Ovary (tissue), 7 donors: ENCODE measurements at regions not wholly inside any gene's neighbourhood (a gene's known extent, or its start where the extent isn't known, plus 50 kb on each side); places are given as distances from the start of the nearest gene placed in this dataset.

Experiments used
- DNase-seq, 5 donors: peaks; one replicate each; pipeline ENCODE4 v3.0.0-alpha.2; 2019 to 2020
- H3K27ac ChIP-seq, 2 donors: fragments of 200-600 bp; one replicate each; pipeline versions ENCODE4 v1.5.1 to v1.8.0; 2019 to 2022
- H3K27me3 ChIP-seq: fragments of 200-600 bp; one replicate; pipeline ENCODE4 v1.8.0; 2022
- H3K36me3 ChIP-seq: fragments of 200-600 bp; sonication (generic); one replicate; pipeline ENCODE4 v1.5.1; 2019
- H3K4me1 ChIP-seq: one replicate; pipeline ENCODE4 v1.8.1; 2013; ENCODE audit warnings: mild to moderate bottlenecking, moderate library complexity; ENCODE audit not compliant: insufficient read depth
- H3K4me3 ChIP-seq: fragments of 200-600 bp; sonication (generic); one replicate; pipeline ENCODE4 v1.5.1; 2017
- H3K9me3 ChIP-seq, 2 donors: fragments of 200-600 bp in 1 of 2; sonication (generic) in 1 of 2; one replicate each; pipeline versions ENCODE4 v1.5.1 to v1.8.1; 2013 to 2019; ENCODE audit warnings: mild to moderate bottlenecking in 1 of 2, moderate library complexity in 1 of 2
- CTCF ChIP-seq, 3 donors: fragments of 450-650 bp in 2 of 3; fragments of 200-600 bp in 1 of 3; IDR thresholded peaks; one replicate each; pipeline versions ENCODE4 v1.5.1 to v1.8.0; 2016 to 2022; ENCODE audit warnings: antibody characterized with exemption in 3 of 3, mild to moderate bottlenecking in 1 of 3
- EP300 ChIP-seq: sonication (generic); formaldehyde crosslinking; IDR thresholded peaks from one replicate; pipeline ENCODE4 v1.6.1; 2017; ENCODE audit warnings: antibody characterized with exemption
- POLR2A ChIP-seq: fragments of 450-650 bp; IDR thresholded peaks from one replicate; pipeline ENCODE4 v1.6.1; 2017; ENCODE audit warnings: antibody characterized with exemption, mild to moderate bottlenecking, moderate library complexity
- WGBS, 3 donors: extraction: QIAGEN DNeasy Blood & Tissue Kit in 1 of 3; methylation state at CpG; one replicate each; pipeline versions ENCODE4 v1.1.5 to v1.1.7; 2013 to 2017; 5-methylcytosine and 5-hydroxymethylcytosine counted together
- intact Hi-C, 4 donors: fragments of 100-400 bp; cut with DNase I; formaldehyde crosslinking; loops; one replicate each; pipeline versions ENCODE4 v1.11.0 to v1.15.1; 2022 to 2023
- donor health status: DM: no; HTN: no; CAD: no; lungs with moderate emphysema.
- donor health status: DM: no; HTN: no; CAD: no.
- donor health status: Bipolar disorder and iron deficiency.
- donor health status: DM: no; HTN: no; CAD: no.
- donor health status: DM: yes; HTN: yes; CAD: no.

GRCh38 chr2:12536976-12537375, 179.8 kb upstream of the TRIB2 start:
- 5 to 10% (median 9%) methylated on average over 4 of the region's 4 CpGs for WGBS, 3 donors
- H3K4me3 ChIP-seq, result no peak overlapping the region
- TF ChIP-seq EP300, result no peak
- no peak for TF ChIP-seq POLR2A
- no peak for TF ChIP-seq CTCF (IDR thresholded peaks at IDR 0.05)
- intact Hi-C loops, result no loop called here
- peak in 1 of 5 donors; percentile 32 for DNase-seq
- H3K36me3 ChIP-seq, result no peaks in the 10 kb centered on the region
- no peaks in the 10 kb centered on the region for H3K9me3 ChIP-seq
- H3K27me3 ChIP-seq, result no peaks in the 10 kb centered on the region
- peaks cover 3% of the 10 kb centered on the region for H3K4me1 ChIP-seq
- H3K27ac ChIP-seq, result peak overlapping the region in 1 of 2 donors; percentile 44

GRCh38 chr2:12538138-12538694, 178.5 kb upstream of the TRIB2 start:
- peaks cover 3% of the 10 kb centered on the region for H3K4me1 ChIP-seq
- DNase-seq, result no peak
- intact Hi-C loops, result no loop called here
- H3K36me3 ChIP-seq, result no peaks in the 10 kb centered on the region
- no peaks in the 10 kb centered on the region for H3K9me3 ChIP-seq
- WGBS, 3 donors, result 92 to 93% (median 92%) methylated on average over 3 of the region's 3 CpGs
- H3K27ac ChIP-seq, result no peak overlapping the region
- no peak overlapping the region for H3K4me3 ChIP-seq
- H3K27me3 ChIP-seq, result no peaks in the 10 kb centered on the region
- TF ChIP-seq EP300, result no peak
- no peak for TF ChIP-seq POLR2A
- TF ChIP-seq CTCF (IDR thresholded peaks at IDR 0.05), result no peak

GRCh38 chr2:12539336-12539735, 177.4 kb upstream of the TRIB2 start:
- TF ChIP-seq EP300 (no peak), CTCF (IDR thresholded peaks at IDR 0.05) (no peak), POLR2A (no peak)
- Histone ChIP-seq H3K36me3 (no peaks in the 10 kb centered on the region), H3K27ac (no peak overlapping the region), H3K4me1 (peaks cover 2% of the 10 kb centered on the region), H3K4me3 (no peak overlapping the region), H3K9me3 (no peaks in the 10 kb centered on the region), H3K27me3 (no peaks in the 10 kb centered on the region)
- intact Hi-C loops, result no loop called here
- no peak for DNase-seq
- 92% methylated on average over 9 of the region's 9 CpGs for WGBS, 3 donors

- intact Hi-C loops, result no loop called here
- TF ChIP-seq CTCF (IDR thresholded peaks at IDR 0.05), result no peak
- no peak for TF ChIP-seq EP300
- TF ChIP-seq POLR2A, result no peak
- no peak overlapping the region for H3K27ac ChIP-seq
- DNase-seq, result no peak
- 86 to 93% (median 93%) methylated on average over 10 of the region's 10 CpGs for WGBS, 3 donors
- H3K4me3 ChIP-seq, result no peak overlapping the region
- H3K4me1 ChIP-seq, result peaks cover under 1% of the 10 kb centered on the region
- no peaks in the 10 kb centered on the region for H3K9me3 ChIP-seq
- no peaks in the 10 kb centered on the region for H3K36me3 ChIP-seq
- H3K27me3 ChIP-seq, result no peaks in the 10 kb centered on the region
Measured at GRCh38 chr2:12539776-12540562, 176.8 kb upstream of the TRIB2 start.
